ENCODE measurements at regions not wholly inside any gene's neighbourhood (a gene's known extent, or its start where the extent isn't known, plus 50 kb on each side); places are given as distances from the start of the nearest gene placed in this dataset.

DNA sequence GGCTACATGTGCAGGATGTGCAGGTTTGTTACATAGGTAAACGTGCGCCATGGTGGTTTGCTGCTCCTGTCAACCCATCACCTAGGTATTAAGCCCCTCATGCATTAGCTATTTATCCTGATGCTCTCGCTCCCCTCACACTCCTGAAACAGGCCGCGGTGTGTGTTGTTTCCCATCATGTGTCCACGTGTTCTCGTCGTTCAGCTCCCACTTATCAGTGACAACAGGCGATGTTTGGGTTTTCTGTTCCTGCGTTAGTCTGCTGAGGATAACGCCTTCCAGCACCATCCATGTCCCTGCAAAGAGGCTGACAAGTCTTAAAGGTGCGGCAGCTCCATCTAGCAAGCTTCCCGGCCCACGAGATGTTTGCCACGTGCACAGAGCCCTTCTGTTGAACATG is 175.1 kb downstream of the FOXL1 start:
- TF ChIP-seq, protein P1, sequence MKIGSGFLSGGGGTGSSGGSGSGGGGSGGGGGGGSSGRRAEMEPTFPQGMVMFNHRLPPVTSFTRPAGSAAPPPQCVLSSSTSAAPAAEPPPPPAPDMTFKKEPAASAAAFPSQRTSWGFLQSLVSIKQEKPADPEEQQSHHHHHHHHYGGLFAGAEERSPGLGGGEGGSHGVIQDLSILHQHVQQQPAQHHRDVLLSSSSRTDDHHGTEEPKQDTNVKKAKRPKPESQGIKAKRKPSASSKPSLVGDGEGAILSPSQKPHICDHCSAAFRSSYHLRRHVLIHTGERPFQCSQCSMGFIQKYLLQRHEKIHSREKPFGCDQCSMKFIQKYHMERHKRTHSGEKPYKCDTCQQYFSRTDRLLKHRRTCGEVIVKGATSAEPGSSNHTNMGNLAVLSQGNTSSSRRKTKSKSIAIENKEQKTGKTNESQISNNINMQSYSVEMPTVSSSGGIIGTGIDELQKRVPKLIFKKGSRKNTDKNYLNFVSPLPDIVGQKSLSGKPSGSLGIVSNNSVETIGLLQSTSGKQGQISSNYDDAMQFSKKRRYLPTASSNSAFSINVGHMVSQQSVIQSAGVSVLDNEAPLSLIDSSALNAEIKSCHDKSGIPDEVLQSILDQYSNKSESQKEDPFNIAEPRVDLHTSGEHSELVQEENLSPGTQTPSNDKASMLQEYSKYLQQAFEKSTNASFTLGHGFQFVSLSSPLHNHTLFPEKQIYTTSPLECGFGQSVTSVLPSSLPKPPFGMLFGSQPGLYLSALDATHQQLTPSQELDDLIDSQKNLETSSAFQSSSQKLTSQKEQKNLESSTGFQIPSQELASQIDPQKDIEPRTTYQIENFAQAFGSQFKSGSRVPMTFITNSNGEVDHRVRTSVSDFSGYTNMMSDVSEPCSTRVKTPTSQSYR (CRISPR knock-in tag; IDR thresholded peaks at IDR 0.05), result no peak
- TF ChIP-seq, protein P2, sequence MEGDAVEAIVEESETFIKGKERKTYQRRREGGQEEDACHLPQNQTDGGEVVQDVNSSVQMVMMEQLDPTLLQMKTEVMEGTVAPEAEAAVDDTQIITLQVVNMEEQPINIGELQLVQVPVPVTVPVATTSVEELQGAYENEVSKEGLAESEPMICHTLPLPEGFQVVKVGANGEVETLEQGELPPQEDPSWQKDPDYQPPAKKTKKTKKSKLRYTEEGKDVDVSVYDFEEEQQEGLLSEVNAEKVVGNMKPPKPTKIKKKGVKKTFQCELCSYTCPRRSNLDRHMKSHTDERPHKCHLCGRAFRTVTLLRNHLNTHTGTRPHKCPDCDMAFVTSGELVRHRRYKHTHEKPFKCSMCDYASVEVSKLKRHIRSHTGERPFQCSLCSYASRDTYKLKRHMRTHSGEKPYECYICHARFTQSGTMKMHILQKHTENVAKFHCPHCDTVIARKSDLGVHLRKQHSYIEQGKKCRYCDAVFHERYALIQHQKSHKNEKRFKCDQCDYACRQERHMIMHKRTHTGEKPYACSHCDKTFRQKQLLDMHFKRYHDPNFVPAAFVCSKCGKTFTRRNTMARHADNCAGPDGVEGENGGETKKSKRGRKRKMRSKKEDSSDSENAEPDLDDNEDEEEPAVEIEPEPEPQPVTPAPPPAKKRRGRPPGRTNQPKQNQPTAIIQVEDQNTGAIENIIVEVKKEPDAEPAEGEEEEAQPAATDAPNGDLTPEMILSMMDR (IDR thresholded peaks at IDR 0.05), result no peak
- TF ChIP-seq OVOL2 (CRISPR knock-in tag; IDR thresholded peaks at IDR 0.05; ENCODE audit: borderline replicate concordance) (no peak), GTF2I (CRISPR knock-in tag; conservative IDR thresholded peaks at IDR 0.05) (no peak), CREB1 (CRISPR knock-in tag; IDR thresholded peaks at IDR 0.05) (no peak), KAT7 (CRISPR knock-in tag; IDR thresholded peaks at IDR 0.05; ENCODE audit: borderline replicate concordance) (no peak), HMGA2 (CRISPR knock-in tag; IDR thresholded peaks at IDR 0.05) (no peak)
- TF ChIP-seq, protein P3, sequence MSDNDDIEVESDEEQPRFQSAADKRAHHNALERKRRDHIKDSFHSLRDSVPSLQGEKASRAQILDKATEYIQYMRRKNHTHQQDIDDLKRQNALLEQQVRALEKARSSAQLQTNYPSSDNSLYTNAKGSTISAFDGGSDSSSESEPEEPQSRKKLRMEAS (CRISPR knock-in tag; IDR thresholded peaks at IDR 0.05), result no peak
- TF ChIP-seq, protein P4, sequence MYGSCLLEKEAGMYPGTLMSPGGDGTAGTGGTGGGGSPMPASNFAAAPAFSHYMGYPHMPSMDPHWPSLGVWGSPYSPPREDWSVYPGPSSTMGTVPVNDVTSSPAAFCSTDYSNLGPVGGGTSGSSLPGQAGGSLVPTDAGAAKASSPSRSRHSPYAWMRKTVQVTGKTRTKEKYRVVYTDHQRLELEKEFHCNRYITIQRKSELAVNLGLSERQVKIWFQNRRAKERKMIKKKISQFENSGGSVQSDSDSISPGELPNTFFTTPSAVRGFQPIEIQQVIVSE (CRISPR knock-in tag; IDR thresholded peaks at IDR 0.05; ENCODE audit: borderline replicate concordance), result no peak
- TF ChIP-seq, protein P5, sequence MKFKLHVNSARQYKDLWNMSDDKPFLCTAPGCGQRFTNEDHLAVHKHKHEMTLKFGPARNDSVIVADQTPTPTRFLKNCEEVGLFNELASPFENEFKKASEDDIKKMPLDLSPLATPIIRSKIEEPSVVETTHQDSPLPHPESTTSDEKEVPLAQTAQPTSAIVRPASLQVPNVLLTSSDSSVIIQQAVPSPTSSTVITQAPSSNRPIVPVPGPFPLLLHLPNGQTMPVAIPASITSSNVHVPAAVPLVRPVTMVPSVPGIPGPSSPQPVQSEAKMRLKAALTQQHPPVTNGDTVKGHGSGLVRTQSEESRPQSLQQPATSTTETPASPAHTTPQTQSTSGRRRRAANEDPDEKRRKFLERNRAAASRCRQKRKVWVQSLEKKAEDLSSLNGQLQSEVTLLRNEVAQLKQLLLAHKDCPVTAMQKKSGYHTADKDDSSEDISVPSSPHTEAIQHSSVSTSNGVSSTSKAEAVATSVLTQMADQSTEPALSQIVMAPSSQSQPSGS (CRISPR knock-in tag; IDR thresholded peaks at IDR 0.05; ENCODE audit: borderline replicate concordance, low read depth), result no peak
- TF ChIP-seq, protein P6, sequence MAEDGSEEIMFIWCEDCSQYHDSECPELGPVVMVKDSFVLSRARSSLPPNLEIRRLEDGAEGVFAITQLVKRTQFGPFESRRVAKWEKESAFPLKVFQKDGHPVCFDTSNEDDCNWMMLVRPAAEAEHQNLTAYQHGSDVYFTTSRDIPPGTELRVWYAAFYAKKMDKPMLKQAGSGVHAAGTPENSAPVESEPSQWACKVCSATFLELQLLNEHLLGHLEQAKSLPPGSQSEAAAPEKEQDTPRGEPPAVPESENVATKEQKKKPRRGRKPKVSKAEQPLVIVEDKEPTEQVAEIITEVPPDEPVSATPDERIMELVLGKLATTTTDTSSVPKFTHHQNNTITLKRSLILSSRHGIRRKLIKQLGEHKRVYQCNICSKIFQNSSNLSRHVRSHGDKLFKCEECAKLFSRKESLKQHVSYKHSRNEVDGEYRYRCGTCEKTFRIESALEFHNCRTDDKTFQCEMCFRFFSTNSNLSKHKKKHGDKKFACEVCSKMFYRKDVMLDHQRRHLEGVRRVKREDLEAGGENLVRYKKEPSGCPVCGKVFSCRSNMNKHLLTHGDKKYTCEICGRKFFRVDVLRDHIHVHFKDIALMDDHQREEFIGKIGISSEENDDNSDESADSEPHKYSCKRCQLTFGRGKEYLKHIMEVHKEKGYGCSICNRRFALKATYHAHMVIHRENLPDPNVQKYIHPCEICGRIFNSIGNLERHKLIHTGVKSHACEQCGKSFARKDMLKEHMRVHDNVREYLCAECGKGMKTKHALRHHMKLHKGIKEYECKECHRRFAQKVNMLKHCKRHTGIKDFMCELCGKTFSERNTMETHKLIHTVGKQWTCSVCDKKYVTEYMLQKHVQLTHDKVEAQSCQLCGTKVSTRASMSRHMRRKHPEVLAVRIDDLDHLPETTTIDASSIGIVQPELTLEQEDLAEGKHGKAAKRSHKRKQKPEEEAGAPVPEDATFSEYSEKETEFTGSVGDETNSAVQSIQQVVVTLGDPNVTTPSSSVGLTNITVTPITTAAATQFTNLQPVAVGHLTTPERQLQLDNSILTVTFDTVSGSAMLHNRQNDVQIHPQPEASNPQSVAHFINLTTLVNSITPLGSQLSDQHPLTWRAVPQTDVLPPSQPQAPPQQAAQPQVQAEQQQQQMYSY (CRISPR knock-in tag; IDR thresholded peaks at IDR 0.05), result no peak
- TF ChIP-seq, protein P7, sequence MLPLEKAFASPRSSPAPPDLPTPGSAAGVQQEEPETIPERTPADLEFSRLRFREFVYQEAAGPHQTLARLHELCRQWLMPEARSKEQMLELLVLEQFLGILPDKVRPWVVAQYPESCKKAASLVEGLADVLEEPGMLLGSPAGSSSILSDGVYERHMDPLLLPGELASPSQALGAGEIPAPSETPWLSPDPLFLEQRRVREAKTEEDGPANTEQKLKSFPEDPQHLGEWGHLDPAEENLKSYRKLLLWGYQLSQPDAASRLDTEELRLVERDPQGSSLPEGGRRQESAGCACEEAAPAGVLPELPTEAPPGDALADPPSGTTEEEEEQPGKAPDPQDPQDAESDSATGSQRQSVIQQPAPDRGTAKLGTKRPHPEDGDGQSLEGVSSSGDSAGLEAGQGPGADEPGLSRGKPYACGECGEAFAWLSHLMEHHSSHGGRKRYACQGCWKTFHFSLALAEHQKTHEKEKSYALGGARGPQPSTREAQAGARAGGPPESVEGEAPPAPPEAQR (CRISPR knock-in tag; IDR thresholded peaks at IDR 0.05), result no peak
